RWPE1 (cell line): ENCODE measurements at regions not wholly inside any gene's neighbourhood (a gene's known extent, or its start where the extent isn't known, plus 50 kb on each side); places are given as distances from the start of the nearest gene placed in this dataset.

Source experiments
- CTCF ChIA-PET: fragments of 350-600 bp; sonication (Branson Sonifier 250); formaldehyde crosslinking; extraction: SDS; loops from one replicate; lab custom pipeline; 2021; lab: Yijun Ruan, JAX
- POLR2A ChIA-PET: fragments of 400-600 bp; formaldehyde crosslinking; extraction: SDS; loops from one replicate; lab custom pipeline; 2020; ENCODE audit warnings: antibody characterized with exemption; ENCODE audit not compliant: low non-redundant PET; lab: Yijun Ruan, JAX
- DNase-seq: peaks from one replicate; pipeline ENCODE4 v3.0.0; 2012; ENCODE audit warnings: low spot score
- H3K27ac ChIP-seq: fragments of 450-650 bp; 2 replicates; pipeline ENCODE4 v1.5.1; 2017
- CTCF ChIP-seq: fragments of 450-650 bp; conservative IDR thresholded peaks from 2 replicates; pipeline ENCODE4 v1.5.1; 2017; ENCODE audit warnings: low read depth, mild to moderate bottlenecking

GRCh38 chrX:9110808-9111207 is 76.9 kb upstream of the FAM9B start:
- DNase-seq: no peak
- ChIA-PET POLR2A (no interaction called here), CTCF (no interaction called here)

GRCh38 chrX:9114245-9114644 is 80.3 kb upstream of the FAM9B start:
- no peak for TF ChIP-seq CTCF
- no peak overlapping the region for H3K27ac ChIP-seq
- CTCF ChIA-PET: no interaction called here
- POLR2A ChIA-PET: no interaction called here
- DNase-seq: no peak

More at GRCh38 chrX:9110808-9111207, 76.9 kb upstream of the FAM9B start:
- no peak for TF ChIP-seq CTCF
- no peak overlapping the region for H3K27ac ChIP-seq

GRCh38 chrX:9117851-9118250 is 83.9 kb upstream of the FAM9B start:
- CTCF ChIA-PET: no interaction called here
- POLR2A ChIA-PET: no interaction called here
- no peak for DNase-seq
- TF ChIP-seq CTCF: no peak
- H3K27ac ChIP-seq: no peak overlapping the region

GRCh38 chrX:9122519-9123245 is 88.8 kb upstream of the FAM9B start:
- no peak for DNase-seq
- no peak for TF ChIP-seq CTCF
- no peak overlapping the region for H3K27ac ChIP-seq
- CTCF ChIA-PET: no interaction called here
- POLR2A ChIA-PET: no interaction called here

GRCh38 chrX:9127986-9128385 is 94.1 kb upstream of the FAM9B start:
- POLR2A ChIA-PET: no interaction called here

GRCh38 chrX:9130031-9130430 is 96.1 kb upstream of the FAM9B start:
- POLR2A ChIA-PET: no interaction called here
- no peak for DNase-seq
- CTCF ChIA-PET: interaction anchor here (0.7 kb wide), 1 partner anchor 179 kb away, joined by 4 read pairs; no protein-coding TSS in a partner anchor
- H3K27ac ChIP-seq: no peak overlapping the region
- no peak for TF ChIP-seq CTCF

More at GRCh38 chrX:9127986-9128385, 94.1 kb upstream of the FAM9B start:
- TF ChIP-seq CTCF: no peak
- CTCF ChIA-PET: no interaction called here
- DNase-seq: no peak
- H3K27ac ChIP-seq: no peak overlapping the region
